H1 (cell line): ENCODE measurements at regions not wholly inside any gene's neighbourhood (a gene's known extent, or its start where the extent isn't known, plus 50 kb on each side); places are given as distances from the start of the nearest gene placed in this dataset.

Experiments used
- CTCF ChIA-PET: fragments of 300-600 bp; sonication (Branson Sonifier 250); formaldehyde crosslinking; loops from one replicate; lab custom pipeline; 2021; ENCODE audit not compliant: partially characterized antibody; lab: Charles Lee
- POLR2A ChIA-PET: fragments of 300-600 bp; sonication (Branson Sonifier 250); formaldehyde crosslinking; loops from one replicate; lab custom pipeline; 2021; ENCODE audit warnings: inconsistent platforms; ENCODE audit not compliant: partially characterized antibody; lab: Charles Lee
- DNase-seq, 2 experiments: peaks; one replicate each; pipeline versions ENCODE4 v3.0.0 to v3.0.0-alpha.2; 2010 to 2022; ENCODE audit warnings: low spot score in 2 of 2, low read depth in 1 of 2, mixed read lengths in 1 of 2
- FAIRE-seq: peaks from 2 replicates; lab custom pipeline; 2011; peaks lifted over from hg19 to GRCh38; lab: Jason Lieb, UNC
- H2AFZ ChIP-seq: 2 replicates; pipeline ENCODE4 v1.8.1; 2012; ENCODE audit warnings: low read length, inconsistent platforms
- H2AK5ac ChIP-seq: 2 replicates; pipeline ENCODE4 v1.6.1; 2013; ENCODE audit warnings: low read depth, low read length
- H2BK120ac ChIP-seq: replicated peaks from 2 replicates; pipeline ENCODE3; 2013; ENCODE audit warnings: low read depth, low read length, inconsistent platforms
- H2BK12ac ChIP-seq: 2 replicates; pipeline ENCODE4 v1.6.1; 2013; ENCODE audit warnings: low read depth, low read length
- H2BK15ac ChIP-seq: 2 replicates; pipeline ENCODE4 v1.6.1; 2013; ENCODE audit warnings: low read length
- H2BK20ac ChIP-seq: 2 replicates; pipeline ENCODE4 v1.6.1; 2013; ENCODE audit warnings: low read length
- H2BK5ac ChIP-seq: 2 replicates; pipeline ENCODE4 v1.6.1; 2013; ENCODE audit warnings: low read depth, low read length
- H3K14ac ChIP-seq: 2 replicates; pipeline ENCODE4 v1.6.1; 2013; ENCODE audit warnings: inconsistent platforms; ENCODE audit not compliant: insufficient read length
- H3K18ac ChIP-seq: 2 replicates; pipeline ENCODE4 v1.6.1; 2013; ENCODE audit warnings: low read length; ENCODE audit errors: extremely low read depth
- H3K23ac ChIP-seq: 2 replicates; pipeline ENCODE4 v1.6.1; 2013; ENCODE audit warnings: inconsistent platforms; ENCODE audit not compliant: insufficient read length
- H3K23me2 ChIP-seq: 2 replicates; pipeline ENCODE4 v1.6.1; 2013; ENCODE audit warnings: low read depth, low read length
- H3K27ac ChIP-seq: 2 replicates; pipeline ENCODE4 v1.6.1; 2011; ENCODE audit warnings: low read depth, low read length, inconsistent platforms
- H3K27me3 ChIP-seq, 4 experiments: replicated peaks in 1 of 4; 1 replicate in 1 of 4; 2 replicates in 3 of 4; pipeline versions ENCODE4 v1.6.1 to v1.8.1; 2011 to 2013; ENCODE audit warnings: low read length in 3 of 4, mild to moderate bottlenecking in 3 of 4, inconsistent platforms in 2 of 4, mixed read lengths in 2 of 4, moderate library complexity in 1 of 4; ENCODE audit not compliant: control insufficient read depth in 3 of 4, insufficient read depth in 3 of 4; ENCODE audit errors: extremely low read depth in 1 of 4
- H3K36me3 ChIP-seq, 4 experiments: 2 replicates each; pipeline versions ENCODE4 v1.6.1 to v1.8.1; 2011 to 2013; ENCODE audit warnings: mild to moderate bottlenecking in 4 of 4, low read length in 3 of 4, moderate library complexity in 2 of 4, control low read depth in 1 of 4, inconsistent platforms in 1 of 4; ENCODE audit not compliant: insufficient read depth in 4 of 4, control insufficient read depth in 2 of 4
- H3K4ac ChIP-seq: replicated peaks from 2 replicates; pipeline ENCODE3; 2013; ENCODE audit warnings: low read length, low read depth, mixed read lengths, inconsistent platforms; ENCODE audit not compliant: insufficient read length
- H3K4me1 ChIP-seq, 4 experiments: replicated peaks in 1 of 4; 1 replicate in 1 of 4; 2 replicates in 3 of 4; pipeline versions ENCODE4 v1.6.1 to v1.8.1; 2011 to 2013; ENCODE audit warnings: low read length in 3 of 4, inconsistent platforms in 2 of 4, mixed read lengths in 1 of 4; ENCODE audit not compliant: insufficient read depth in 4 of 4, control insufficient read depth in 3 of 4
- H3K4me2 ChIP-seq, 2 experiments: 2 replicates each; pipeline versions ENCODE4 v1.6.1 to v1.8.1; 2011 to 2013; ENCODE audit warnings: low read depth in 2 of 2, low read length in 2 of 2, control low read depth in 1 of 2, inconsistent platforms in 1 of 2, mild to moderate bottlenecking in 1 of 2; ENCODE audit not compliant: insufficient read depth in 1 of 2
- H3K4me3 ChIP-seq, 4 experiments: fragments of 200-600, 300-600 bp in 1 of 4; sonication (generic), shearing (Covaris generic), sonication (Bioruptor Twin) in 1 of 4; 2 replicates each; pipeline versions ENCODE4 v1.5.1 to v1.8.1; 2011 to 2016; ENCODE audit warnings: low read length in 4 of 4, low read depth in 3 of 4, control low read depth in 2 of 4, inconsistent platforms in 2 of 4, mild to moderate bottlenecking in 2 of 4, mixed read lengths in 1 of 4, moderate library complexity in 1 of 4; ENCODE audit not compliant: insufficient read depth in 2 of 4; ENCODE audit errors: extremely low read depth in 1 of 4
- H3K56ac ChIP-seq: replicated peaks from 2 replicates; pipeline ENCODE3; 2013; ENCODE audit warnings: low read depth, mild to moderate bottlenecking, mixed read lengths, low read length, inconsistent platforms; ENCODE audit not compliant: insufficient read length
- H3K79me1 ChIP-seq: 2 replicates; pipeline ENCODE4 v1.6.1; 2013; ENCODE audit warnings: low read depth, low read length, control low read depth
- H3K79me2 ChIP-seq, 2 experiments: 2 replicates each; pipeline versions ENCODE4 v1.6.1 to v1.8.1; 2012 to 2013; ENCODE audit warnings: low read length in 2 of 2, mild to moderate bottlenecking in 2 of 2, inconsistent platforms in 1 of 2; ENCODE audit not compliant: insufficient read depth in 2 of 2, control insufficient read depth in 1 of 2
- H3K9ac ChIP-seq, 4 experiments: replicated peaks in 1 of 4; 1 replicate in 1 of 4; 2 replicates in 3 of 4; pipeline versions ENCODE4 v1.6.1 to v1.8.1; 2011 to 2013; ENCODE audit warnings: low read depth in 3 of 4, low read length in 3 of 4, control low read depth in 2 of 4, mild to moderate bottlenecking in 2 of 4, moderate library complexity in 2 of 4, inconsistent platforms in 1 of 4; ENCODE audit errors: extremely low read depth in 1 of 4
- H3K9me3 ChIP-seq, 2 experiments: 2 replicates each; pipeline versions ENCODE4 v1.6.1 to v1.8.1; 2012 to 2013; ENCODE audit warnings: mild to moderate bottlenecking in 2 of 2, moderate library complexity in 2 of 2, control low read depth in 1 of 2, inconsistent platforms in 1 of 2, low read depth in 1 of 2, low read length in 1 of 2, mixed read lengths in 1 of 2; ENCODE audit not compliant: insufficient read depth in 2 of 2
- H4K20me1 ChIP-seq, 2 experiments: replicated peaks in 1 of 2; 2 replicates each; pipeline versions ENCODE3 to v1.8.1; 2011 to 2013; ENCODE audit warnings: inconsistent platforms in 2 of 2, low read length in 2 of 2, mild to moderate bottlenecking in 1 of 2; ENCODE audit not compliant: insufficient read depth in 2 of 2, control insufficient read depth in 1 of 2
- H4K5ac ChIP-seq: 2 replicates; pipeline ENCODE4 v1.6.1; 2013; ENCODE audit warnings: low read length, low read depth, mixed read lengths, inconsistent platforms; ENCODE audit not compliant: insufficient read length
- H4K8ac ChIP-seq: 2 replicates; pipeline ENCODE4 v1.8.0; 2013; ENCODE audit warnings: mild to moderate bottlenecking, moderate library complexity, low read length, inconsistent platforms; ENCODE audit not compliant: insufficient read depth; ENCODE audit errors: extremely low read depth
- H4K91ac ChIP-seq: replicated peaks from 2 replicates; pipeline ENCODE3; 2013; ENCODE audit warnings: low read length, mixed read lengths, inconsistent platforms; ENCODE audit not compliant: insufficient read length
- ATF2 ChIP-seq: IDR thresholded peaks from 2 replicates; pipeline ENCODE4 v1.6.1; 2012; ENCODE audit warnings: low read length, inconsistent platforms
- CTBP2 ChIP-seq: IDR thresholded peaks from 2 replicates; pipeline ENCODE4 v1.7.0; 2011; ENCODE audit warnings: borderline replicate concordance, mild to moderate bottlenecking, moderate library complexity, mixed read lengths, low read length; ENCODE audit not compliant: insufficient read depth, insufficient read length
- CTCF ChIP-seq, 3 experiments: IDR thresholded peaks; 1 replicate in 2 of 3; 2 replicates in 1 of 3; pipeline versions ENCODE4 v1.5.1 to v1.6.1; 2011; ENCODE audit warnings: low read length in 3 of 3, mild to moderate bottlenecking in 3 of 3, inconsistent platforms in 2 of 3, low read depth in 1 of 3, moderate library complexity in 1 of 3; ENCODE audit not compliant: insufficient read depth in 1 of 3; ENCODE audit errors: control extremely low read depth in 1 of 3
- FOSL1 ChIP-seq: IDR thresholded peaks from 2 replicates; pipeline ENCODE4 v1.6.1; 2011; ENCODE audit warnings: mild to moderate bottlenecking, low read depth, low read length, moderate library complexity; ENCODE audit not compliant: insufficient read depth
- KDM4A ChIP-seq: IDR thresholded peaks from one replicate; pipeline ENCODE4 v1.7.1; 2012; ENCODE audit warnings: low read depth, mild to moderate bottlenecking, moderate library complexity, low read length, inconsistent platforms; ENCODE audit not compliant: severe bottlenecking
- NANOG ChIP-seq: IDR thresholded peaks from 2 replicates; pipeline ENCODE4 v1.6.1; 2011; ENCODE audit warnings: low read length, low read depth, mild to moderate bottlenecking, inconsistent platforms; ENCODE audit not compliant: insufficient read depth, poor library complexity, severe bottlenecking
- SIN3A ChIP-seq, 2 experiments: IDR thresholded peaks in 1 of 2; conservative IDR thresholded peaks in 1 of 2; 2 replicates each; pipeline ENCODE4 v1.6.1; 2011 to 2012; ENCODE audit warnings: low read length in 2 of 2, improper control_type of control experiment in 1 of 2, low read depth in 1 of 2, mild to moderate bottlenecking in 1 of 2
- SIRT6 ChIP-seq: IDR thresholded peaks from one replicate; pipeline ENCODE4 v1.7.1; 2012; ENCODE audit warnings: low read length, inconsistent platforms
- SIX5 ChIP-seq: IDR thresholded peaks from 2 replicates; pipeline ENCODE4 v1.6.1; 2011; ENCODE audit warnings: mild to moderate bottlenecking, low read depth, low read length
- TAF1 ChIP-seq: IDR thresholded peaks from 2 replicates; pipeline ENCODE4 v1.6.1; 2011; ENCODE audit warnings: mild to moderate bottlenecking, low read depth, low read length
- TEAD4 ChIP-seq: IDR thresholded peaks from 2 replicates; pipeline ENCODE4 v1.6.1; 2012; ENCODE audit warnings: low read depth, low read length, inconsistent platforms, mixed read lengths

- no peaks in the 10 kb centered on the region for H4K20me1 ChIP-seq
- TF ChIP-seq KDM4A (no peak), TAF1 (no peak), SIRT6 (no peak), NANOG (no peak), CTBP2 (no peak), ATF2 (no peak), SIX5 (no peak), CTCF (IDR thresholded peaks at IDR 0.05; ENCODE audit: control extremely low read depth in 1 of 3, insufficient read depth in 1 of 3, low read depth in 1 of 3, low read length in 3 of 3) (no peak), SIN3A (conservative IDR thresholded peaks at IDR 0.05 in 1 of 2, IDR thresholded peaks at IDR 0.05 in 1 of 2; ENCODE audit: low read depth in 1 of 2, low read length in 2 of 2) (no peak), TEAD4 (no peak), FOSL1 (no peak)
Observed at GRCh38 chr11:121833970-121834369, 282.0 kb downstream of the BLID start.

More at GRCh38 chr11:121833970-121834369, 282.0 kb downstream of the BLID start:
- no peaks in the 10 kb centered on the region for H3K36me3 ChIP-seq
- no peak overlapping the region for H3K56ac ChIP-seq
- H4K91ac ChIP-seq, result no peak overlapping the region
- H3K27ac ChIP-seq, result no peak overlapping the region
- no peak overlapping the region for H3K18ac ChIP-seq
- H2BK15ac ChIP-seq, result no peak overlapping the region
- no peak overlapping the region for H2AFZ ChIP-seq
- H2BK120ac ChIP-seq, result no peak overlapping the region
- DNase-seq, result no peak
- H3K79me2 ChIP-seq, result no peaks in the 10 kb centered on the region
- H4K8ac ChIP-seq, result no peak overlapping the region
- H3K23ac ChIP-seq, result no peak overlapping the region
- H4K5ac ChIP-seq, result no peak overlapping the region
- no peaks in the 10 kb centered on the region for H3K23me2 ChIP-seq
- no peak overlapping the region for H3K4ac ChIP-seq
- H3K4me1 ChIP-seq, result no peaks in the 10 kb centered on the region
- H2BK20ac ChIP-seq, result no peak overlapping the region
- H3K27me3 ChIP-seq, result no peaks in the 10 kb centered on the region
- ChIA-PET CTCF (interaction anchor here (1.3 kb wide), 1 partner anchor 7 kb away, joined by 4 read pairs; no protein-coding TSS in a partner anchor), POLR2A (no interaction called here)
- H2AK5ac ChIP-seq, result no peak overlapping the region
- no peak overlapping the region for H2BK5ac ChIP-seq
- H3K14ac ChIP-seq, result no peak overlapping the region
- H3K9me3 ChIP-seq, result 0 out of 4 replicates have a peak, but pooled peaks cover 0 to 4% of the 10 kb centered on the region in 2 experiments
- H3K4me2 ChIP-seq, result no peak overlapping the region
- H3K79me1 ChIP-seq, result no peaks in the 10 kb centered on the region
- no peak for FAIRE-seq
- H3K4me3 ChIP-seq, result no peak overlapping the region
- no peak overlapping the region for H3K9ac ChIP-seq
- no peak overlapping the region for H2BK12ac ChIP-seq
